Tibial nerve (tissue), 3 donors: ENCODE measurements at regions not wholly inside any gene's neighbourhood (a gene's known extent, or its start where the extent isn't known, plus 50 kb on each side); places are given as distances from the start of the nearest gene placed in this dataset.

Experiments
- CTCF ChIP-seq, 5 experiments: fragments of 200-600 bp in 3 of 5; fragments of 450-650 bp in 2 of 5; sonication (generic) in 3 of 5; IDR thresholded peaks; one replicate each; pipeline ENCODE4 v1.5.1; 2016 to 2019; ENCODE audit warnings: antibody characterized with exemption in 5 of 5, mild to moderate bottlenecking in 3 of 5, moderate library complexity in 2 of 5
- POLR2A ChIP-seq, 2 donors: fragments of 450-650 bp; IDR thresholded peaks; one replicate each; pipeline ENCODE4 v1.6.1; 2017; ENCODE audit warnings: antibody characterized with exemption in 2 of 2, mild to moderate bottlenecking in 2 of 2, moderate library complexity in 2 of 2

GRCh38 chr10:105844241-105844640 is 1203.2 kb downstream of the SORCS3 start:
- TF ChIP-seq CTCF (IDR thresholded peaks at IDR 0.05), result no peak
- TF ChIP-seq POLR2A (IDR thresholded peaks at IDR 0.05), result no peak
